RWPE2 (cell line): ENCODE measurements at regions not wholly inside any gene's neighbourhood (a gene's known extent, or its start where the extent isn't known, plus 50 kb on each side); places are given as distances from the start of the nearest gene placed in this dataset.

ENCODE experiments used
- ATAC-seq: fragments of 200-7000 bp; cut with Tn5 transposase; 3 replicates; pipeline ENCODE4 v1.9.1; 2021; ENCODE audit warnings: low read depth
- DNase-seq: peaks from one replicate; pipeline ENCODE4 v3.0.0-alpha.2; 2020; ENCODE audit warnings: low spot score
- H3K27ac ChIP-seq: fragments of 450-650 bp; 2 replicates; pipeline ENCODE4 v1.5.1; 2017; ENCODE audit warnings: mild to moderate bottlenecking; ENCODE audit not compliant: poor library complexity, severe bottlenecking
- H3K27me3 ChIP-seq: fragments of 250-450 bp; sonication (Bioruptor Pico); 2 replicates; pipeline ENCODE4 v1.5.1; 2021; ENCODE audit warnings: mild to moderate bottlenecking, moderate library complexity; ENCODE audit not compliant: insufficient read depth, poor library complexity, severe bottlenecking
- H3K36me3 ChIP-seq: fragments of 250-450 bp; sonication (Bioruptor Pico); 2 replicates; pipeline ENCODE4 v1.5.1; 2020; ENCODE audit warnings: low read depth, mild to moderate bottlenecking, moderate library complexity
- H3K4me1 ChIP-seq: fragments of 250-450 bp; sonication (Bioruptor Pico); 2 replicates; pipeline ENCODE4 v1.5.1; 2021; ENCODE audit warnings: mild to moderate bottlenecking, moderate library complexity; ENCODE audit not compliant: insufficient read depth, poor library complexity, severe bottlenecking
- H3K4me3 ChIP-seq: fragments of 250-450 bp; sonication (Bioruptor Pico); 2 replicates; pipeline ENCODE4 v1.5.1; 2021; ENCODE audit warnings: mild to moderate bottlenecking, moderate library complexity; ENCODE audit not compliant: severe bottlenecking
- H3K9me3 ChIP-seq: fragments of 250-450 bp; sonication (Bioruptor Pico); 2 replicates; pipeline ENCODE4 v1.5.1; 2021; ENCODE audit warnings: mild to moderate bottlenecking, moderate library complexity; ENCODE audit not compliant: severe bottlenecking
- CTCF ChIP-seq: fragments of 450-650 bp; IDR thresholded peaks from one replicate; pipeline ENCODE4 v1.5.1; 2017; ENCODE audit warnings: mild to moderate bottlenecking, moderate library complexity; ENCODE audit not compliant: poor library complexity, severe bottlenecking

GRCh38 chr18:44273298-44273697 is 407.4 kb upstream of the SETBP1 start:
- no peak for TF ChIP-seq CTCF
- H3K4me1 ChIP-seq: no peaks in the 10 kb centered on the region
- no peak overlapping the region for H3K4me3 ChIP-seq
- no peaks in the 10 kb centered on the region for H3K9me3 ChIP-seq
- H3K27me3 ChIP-seq: no peaks in the 10 kb centered on the region
- ATAC-seq (no peak), DNase-seq (no peak)
- H3K36me3 ChIP-seq: no peaks in the 10 kb centered on the region
- H3K27ac ChIP-seq: no peak overlapping the region

- Histone ChIP-seq H3K4me1 (no peaks in the 10 kb centered on the region), H3K9me3 (no peaks in the 10 kb centered on the region), H3K27me3 (no peaks in the 10 kb centered on the region), H3K36me3 (no peaks in the 10 kb centered on the region), H3K4me3 (no peak overlapping the region), H3K27ac (no peak overlapping the region)
- TF ChIP-seq CTCF: no peak
- ATAC-seq (no peak), DNase-seq (no peak)
These were observed 400.2 kb upstream of the SETBP1 start for GRCh38 chr18:44280479-44280878.

- no peaks in the 10 kb centered on the region for H3K9me3 ChIP-seq
- ATAC-seq: no peak
- H3K36me3 ChIP-seq: no peaks in the 10 kb centered on the region
- no peaks in the 10 kb centered on the region for H3K27me3 ChIP-seq
- no peak overlapping the region for H3K4me3 ChIP-seq
- no peak for TF ChIP-seq CTCF
- H3K4me1 ChIP-seq: no peaks in the 10 kb centered on the region
- no peak for DNase-seq
- no peak overlapping the region for H3K27ac ChIP-seq
These were observed 394.6 kb upstream of the SETBP1 start for GRCh38 chr18:44286049-44286448.

GRCh38 chr18:44290366-44290977 is 390.2 kb upstream of the SETBP1 start:
- H3K27me3 ChIP-seq: no peaks in the 10 kb centered on the region
- no peak for TF ChIP-seq CTCF
- H3K36me3 ChIP-seq: no peaks in the 10 kb centered on the region
- no peak overlapping the region for H3K4me3 ChIP-seq
- H3K9me3 ChIP-seq: no peaks in the 10 kb centered on the region
- no peak for ATAC-seq
- no peaks in the 10 kb centered on the region for H3K4me1 ChIP-seq
- DNase-seq: no peak
- H3K27ac ChIP-seq: no peak overlapping the region

GRCh38 chr18:44298566-44298965 is 382.1 kb upstream of the SETBP1 start:
- no peak for DNase-seq
- H3K27ac ChIP-seq: no peak overlapping the region
- no peaks in the 10 kb centered on the region for H3K27me3 ChIP-seq
- no peak overlapping the region for H3K4me3 ChIP-seq
- H3K36me3 ChIP-seq: no peaks in the 10 kb centered on the region
- ATAC-seq: no peak
- no peaks in the 10 kb centered on the region for H3K4me1 ChIP-seq
- no peaks in the 10 kb centered on the region for H3K9me3 ChIP-seq
- no peak for TF ChIP-seq CTCF
